H1 (cell line): ENCODE measurements at regions not wholly inside any gene's neighbourhood (a gene's known extent, or its start where the extent isn't known, plus 50 kb on each side); places are given as distances from the start of the nearest gene placed in this dataset.

Experiments
- CTCF ChIA-PET: fragments of 300-600 bp; sonication (Branson Sonifier 250); formaldehyde crosslinking; loops from one replicate; lab custom pipeline; 2021; ENCODE audit not compliant: partially characterized antibody; lab: Charles Lee
- POLR2A ChIA-PET: fragments of 300-600 bp; sonication (Branson Sonifier 250); formaldehyde crosslinking; loops from one replicate; lab custom pipeline; 2021; ENCODE audit warnings: inconsistent platforms; ENCODE audit not compliant: partially characterized antibody; lab: Charles Lee
- DNase-seq, 2 experiments: peaks; one replicate each; pipeline versions ENCODE4 v3.0.0 to v3.0.0-alpha.2; 2010 to 2022; ENCODE audit warnings: low spot score in 2 of 2, low read depth in 1 of 2, mixed read lengths in 1 of 2
- FAIRE-seq: peaks from 2 replicates; lab custom pipeline; 2011; peaks lifted over from hg19 to GRCh38; lab: Jason Lieb, UNC
- H2AFZ ChIP-seq: 2 replicates; pipeline ENCODE4 v1.8.1; 2012; ENCODE audit warnings: low read length, inconsistent platforms
- H2AK5ac ChIP-seq: 2 replicates; pipeline ENCODE4 v1.6.1; 2013; ENCODE audit warnings: low read depth, low read length
- H2BK120ac ChIP-seq: replicated peaks from 2 replicates; pipeline ENCODE3; 2013; ENCODE audit warnings: low read depth, low read length, inconsistent platforms
- H2BK12ac ChIP-seq: 2 replicates; pipeline ENCODE4 v1.6.1; 2013; ENCODE audit warnings: low read depth, low read length
- H2BK15ac ChIP-seq: 2 replicates; pipeline ENCODE4 v1.6.1; 2013; ENCODE audit warnings: low read length
- H2BK20ac ChIP-seq: 2 replicates; pipeline ENCODE4 v1.6.1; 2013; ENCODE audit warnings: low read length
- H2BK5ac ChIP-seq: 2 replicates; pipeline ENCODE4 v1.6.1; 2013; ENCODE audit warnings: low read depth, low read length
- H3K14ac ChIP-seq: 2 replicates; pipeline ENCODE4 v1.6.1; 2013; ENCODE audit warnings: inconsistent platforms; ENCODE audit not compliant: insufficient read length
- H3K18ac ChIP-seq: 2 replicates; pipeline ENCODE4 v1.6.1; 2013; ENCODE audit warnings: low read length; ENCODE audit errors: extremely low read depth
- H3K23ac ChIP-seq: 2 replicates; pipeline ENCODE4 v1.6.1; 2013; ENCODE audit warnings: inconsistent platforms; ENCODE audit not compliant: insufficient read length
- H3K23me2 ChIP-seq: 2 replicates; pipeline ENCODE4 v1.6.1; 2013; ENCODE audit warnings: low read depth, low read length
- H3K27ac ChIP-seq: 2 replicates; pipeline ENCODE4 v1.6.1; 2011; ENCODE audit warnings: low read depth, low read length, inconsistent platforms
- H3K27me3 ChIP-seq, 4 experiments: replicated peaks in 1 of 4; 1 replicate in 1 of 4; 2 replicates in 3 of 4; pipeline versions ENCODE4 v1.6.1 to v1.8.1; 2011 to 2013; ENCODE audit warnings: low read length in 3 of 4, mild to moderate bottlenecking in 3 of 4, inconsistent platforms in 2 of 4, mixed read lengths in 2 of 4, moderate library complexity in 1 of 4; ENCODE audit not compliant: control insufficient read depth in 3 of 4, insufficient read depth in 3 of 4; ENCODE audit errors: extremely low read depth in 1 of 4
- H3K36me3 ChIP-seq, 4 experiments: 2 replicates each; pipeline versions ENCODE4 v1.6.1 to v1.8.1; 2011 to 2013; ENCODE audit warnings: mild to moderate bottlenecking in 4 of 4, low read length in 3 of 4, moderate library complexity in 2 of 4, control low read depth in 1 of 4, inconsistent platforms in 1 of 4; ENCODE audit not compliant: insufficient read depth in 4 of 4, control insufficient read depth in 2 of 4
- H3K4ac ChIP-seq: replicated peaks from 2 replicates; pipeline ENCODE3; 2013; ENCODE audit warnings: low read length, low read depth, mixed read lengths, inconsistent platforms; ENCODE audit not compliant: insufficient read length
- H3K4me1 ChIP-seq, 4 experiments: replicated peaks in 1 of 4; 1 replicate in 1 of 4; 2 replicates in 3 of 4; pipeline versions ENCODE4 v1.6.1 to v1.8.1; 2011 to 2013; ENCODE audit warnings: low read length in 3 of 4, inconsistent platforms in 2 of 4, mixed read lengths in 1 of 4; ENCODE audit not compliant: insufficient read depth in 4 of 4, control insufficient read depth in 3 of 4
- H3K4me2 ChIP-seq, 2 experiments: 2 replicates each; pipeline versions ENCODE4 v1.6.1 to v1.8.1; 2011 to 2013; ENCODE audit warnings: low read depth in 2 of 2, low read length in 2 of 2, control low read depth in 1 of 2, inconsistent platforms in 1 of 2, mild to moderate bottlenecking in 1 of 2; ENCODE audit not compliant: insufficient read depth in 1 of 2
- H3K4me3 ChIP-seq, 4 experiments: fragments of 200-600, 300-600 bp in 1 of 4; sonication (generic), shearing (Covaris generic), sonication (Bioruptor Twin) in 1 of 4; 2 replicates each; pipeline versions ENCODE4 v1.5.1 to v1.8.1; 2011 to 2016; ENCODE audit warnings: low read length in 4 of 4, low read depth in 3 of 4, control low read depth in 2 of 4, inconsistent platforms in 2 of 4, mild to moderate bottlenecking in 2 of 4, mixed read lengths in 1 of 4, moderate library complexity in 1 of 4; ENCODE audit not compliant: insufficient read depth in 2 of 4; ENCODE audit errors: extremely low read depth in 1 of 4
- H3K56ac ChIP-seq: replicated peaks from 2 replicates; pipeline ENCODE3; 2013; ENCODE audit warnings: low read depth, mild to moderate bottlenecking, mixed read lengths, low read length, inconsistent platforms; ENCODE audit not compliant: insufficient read length
- H3K79me1 ChIP-seq: 2 replicates; pipeline ENCODE4 v1.6.1; 2013; ENCODE audit warnings: low read depth, low read length, control low read depth
- H3K79me2 ChIP-seq, 2 experiments: 2 replicates each; pipeline versions ENCODE4 v1.6.1 to v1.8.1; 2012 to 2013; ENCODE audit warnings: low read length in 2 of 2, mild to moderate bottlenecking in 2 of 2, inconsistent platforms in 1 of 2; ENCODE audit not compliant: insufficient read depth in 2 of 2, control insufficient read depth in 1 of 2
- H3K9ac ChIP-seq, 4 experiments: replicated peaks in 1 of 4; 1 replicate in 1 of 4; 2 replicates in 3 of 4; pipeline versions ENCODE4 v1.6.1 to v1.8.1; 2011 to 2013; ENCODE audit warnings: low read depth in 3 of 4, low read length in 3 of 4, control low read depth in 2 of 4, mild to moderate bottlenecking in 2 of 4, moderate library complexity in 2 of 4, inconsistent platforms in 1 of 4; ENCODE audit errors: extremely low read depth in 1 of 4
- H3K9me3 ChIP-seq, 2 experiments: 2 replicates each; pipeline versions ENCODE4 v1.6.1 to v1.8.1; 2012 to 2013; ENCODE audit warnings: mild to moderate bottlenecking in 2 of 2, moderate library complexity in 2 of 2, control low read depth in 1 of 2, inconsistent platforms in 1 of 2, low read depth in 1 of 2, low read length in 1 of 2, mixed read lengths in 1 of 2; ENCODE audit not compliant: insufficient read depth in 2 of 2
- H4K20me1 ChIP-seq, 2 experiments: replicated peaks in 1 of 2; 2 replicates each; pipeline versions ENCODE3 to v1.8.1; 2011 to 2013; ENCODE audit warnings: inconsistent platforms in 2 of 2, low read length in 2 of 2, mild to moderate bottlenecking in 1 of 2; ENCODE audit not compliant: insufficient read depth in 2 of 2, control insufficient read depth in 1 of 2
- H4K5ac ChIP-seq: 2 replicates; pipeline ENCODE4 v1.6.1; 2013; ENCODE audit warnings: low read length, low read depth, mixed read lengths, inconsistent platforms; ENCODE audit not compliant: insufficient read length
- H4K8ac ChIP-seq: 2 replicates; pipeline ENCODE4 v1.8.0; 2013; ENCODE audit warnings: mild to moderate bottlenecking, moderate library complexity, low read length, inconsistent platforms; ENCODE audit not compliant: insufficient read depth; ENCODE audit errors: extremely low read depth
- H4K91ac ChIP-seq: replicated peaks from 2 replicates; pipeline ENCODE3; 2013; ENCODE audit warnings: low read length, mixed read lengths, inconsistent platforms; ENCODE audit not compliant: insufficient read length
- CEBPB ChIP-seq: IDR thresholded peaks from 2 replicates; pipeline ENCODE4 v1.6.1; 2012; ENCODE audit warnings: low read depth, low read length
- CTCF ChIP-seq, 3 experiments: IDR thresholded peaks; 1 replicate in 2 of 3; 2 replicates in 1 of 3; pipeline versions ENCODE4 v1.5.1 to v1.6.1; 2011; ENCODE audit warnings: low read length in 3 of 3, mild to moderate bottlenecking in 3 of 3, inconsistent platforms in 2 of 3, low read depth in 1 of 3, moderate library complexity in 1 of 3; ENCODE audit not compliant: insufficient read depth in 1 of 3; ENCODE audit errors: control extremely low read depth in 1 of 3
- EGR1 ChIP-seq: IDR thresholded peaks from 2 replicates; pipeline ENCODE4 v1.6.1; 2011; ENCODE audit warnings: low read depth, low read length, borderline replicate concordance
- GABPA ChIP-seq: IDR thresholded peaks from 2 replicates; pipeline ENCODE4 v1.6.1; 2011; ENCODE audit warnings: mild to moderate bottlenecking, low read length, moderate library complexity, borderline replicate concordance; ENCODE audit not compliant: insufficient read depth
- HDAC2 ChIP-seq, 2 experiments: fragments of 300-600 bp in 1 of 2; sonication (generic) in 1 of 2; IDR thresholded peaks; 2 replicates each; pipeline ENCODE4 v1.6.1; 2011 to 2012; ENCODE audit warnings: low read depth in 2 of 2, low read length in 2 of 2, mild to moderate bottlenecking in 2 of 2, moderate library complexity in 2 of 2, borderline replicate concordance in 1 of 2, inconsistent platforms in 1 of 2
- KDM4A ChIP-seq: IDR thresholded peaks from one replicate; pipeline ENCODE4 v1.7.1; 2012; ENCODE audit warnings: low read depth, mild to moderate bottlenecking, moderate library complexity, low read length, inconsistent platforms; ENCODE audit not compliant: severe bottlenecking
- KDM5A ChIP-seq: fragments of 200-600 bp; IDR thresholded peaks from 2 replicates; pipeline ENCODE4 v1.7.1; 2012; ENCODE audit warnings: mild to moderate bottlenecking, low read length, inconsistent platforms, mixed read lengths
- MAX ChIP-seq: IDR thresholded peaks from 2 replicates; pipeline ENCODE4 v1.6.1; 2012; ENCODE audit warnings: inconsistent platforms
- SIN3A ChIP-seq, 2 experiments: IDR thresholded peaks in 1 of 2; conservative IDR thresholded peaks in 1 of 2; 2 replicates each; pipeline ENCODE4 v1.6.1; 2011 to 2012; ENCODE audit warnings: low read length in 2 of 2, improper control_type of control experiment in 1 of 2, low read depth in 1 of 2, mild to moderate bottlenecking in 1 of 2
- SUZ12 ChIP-seq: fragments of 200-600 bp; sonication (generic); IDR thresholded peaks from 2 replicates; pipeline ENCODE4 v1.6.1; 2012; ENCODE audit warnings: mild to moderate bottlenecking, inconsistent platforms, low read length, moderate library complexity, mixed read lengths
- TBP ChIP-seq: IDR thresholded peaks from 2 replicates; pipeline ENCODE4 v1.6.1; 2011; ENCODE audit warnings: low read depth, low read length, improper control_type of control experiment
- WGBS, 2 experiments: shearing (Covaris generic) in 1 of 2; methylation state at CpG; one replicate each; pipeline versions ENCODE4 v1.1.6 to v1.1.7; 2013 to 2015; ENCODE audit warnings: low lambda C conversion rate in 2 of 2, mixed read lengths in 2 of 2, inconsistent platforms in 1 of 2, low coverage in 1 of 2, missing lambda C conversion rate in 1 of 2; ENCODE audit not compliant: insufficient replicate concordance in 2 of 2, insufficient coverage in 1 of 2, insufficient read length in 1 of 2; ENCODE audit errors: extremely low coverage in 1 of 2, missing lambda C conversion rate in 1 of 2; 5-methylcytosine and 5-hydroxymethylcytosine counted together

GRCh38 chr14:34189866-34190265 lies 239.0 kb upstream of the EGLN3 start:
- no peak overlapping the region for H2BK15ac ChIP-seq
- H3K4me1 ChIP-seq = no peaks in the 10 kb centered on the region
- FAIRE-seq = no peak
- no peak overlapping the region for H2BK5ac ChIP-seq
- no peak overlapping the region for H4K5ac ChIP-seq
- H3K4me3 ChIP-seq = no peak overlapping the region
- no peak overlapping the region for H4K8ac ChIP-seq
- H3K36me3 ChIP-seq = no peaks in the 10 kb centered on the region
- H3K27me3 ChIP-seq = no peaks in the 10 kb centered on the region
- no peak overlapping the region for H2BK120ac ChIP-seq
- no peaks in the 10 kb centered on the region for H3K23me2 ChIP-seq
- H3K18ac ChIP-seq = no peak overlapping the region
- no peak overlapping the region for H2AFZ ChIP-seq
- H3K14ac ChIP-seq = no peak overlapping the region
- no peak overlapping the region for H3K27ac ChIP-seq
- H3K56ac ChIP-seq = no peak overlapping the region
- H3K9me3 ChIP-seq = no peaks in the 10 kb centered on the region
- H3K9ac ChIP-seq = no peak overlapping the region
- DNase-seq = no peak
- ChIA-PET CTCF (interaction anchor here (0.6 kb wide), 1 partner anchor 337 kb away, joined by 3 read pairs; no protein-coding TSS in a partner anchor), POLR2A (no interaction called here)
- H3K79me2 ChIP-seq = no peaks in the 10 kb centered on the region
- no peaks in the 10 kb centered on the region for H4K20me1 ChIP-seq
- TF ChIP-seq CTCF (IDR thresholded peaks at IDR 0.05; ENCODE audit: control extremely low read depth in 1 of 3, insufficient read depth in 1 of 3, low read depth in 1 of 3, low read length in 3 of 3) (no peak), KDM5A (no peak), TBP (no peak), MAX (no peak), GABPA (no peak), EGR1 (no peak), SIN3A (conservative IDR thresholded peaks at IDR 0.05 in 1 of 2, IDR thresholded peaks at IDR 0.05 in 1 of 2; ENCODE audit: low read depth in 1 of 2, low read length in 2 of 2) (no peak), CEBPB (no peak), HDAC2 (IDR thresholded peaks at IDR 0.05; ENCODE audit: borderline replicate concordance in 1 of 2, low read depth in 2 of 2, low read length in 2 of 2) (no peak), KDM4A (no peak), SUZ12 (no peak)
- H3K4me2 ChIP-seq = no peak overlapping the region
- no peak overlapping the region for H3K4ac ChIP-seq
- no peak overlapping the region for H2BK12ac ChIP-seq
- H3K23ac ChIP-seq = no peak overlapping the region
- no peaks in the 10 kb centered on the region for H3K79me1 ChIP-seq
- no peak overlapping the region for H2BK20ac ChIP-seq
- no peak overlapping the region for H2AK5ac ChIP-seq
- 96% methylated on average over 3 of the region's 3 CpGs; no CpG with 5 or more reads in 1 of the 2 experiments for WGBS, 2 experiments
- no peak overlapping the region for H4K91ac ChIP-seq
